GM19452 (cell line): ENCODE measurements at regions not wholly inside any gene's neighbourhood (a gene's known extent, or its start where the extent isn't known, plus 50 kb on each side); places are given as distances from the start of the nearest gene placed in this dataset.

Source experiments
- ATAC-seq: cut with Tn5 transposase; IDR thresholded peaks from one replicate; pipeline ENCODE4 v1.9.1; 2021; ENCODE audit not compliant: unreplicated experiment

DNA sequence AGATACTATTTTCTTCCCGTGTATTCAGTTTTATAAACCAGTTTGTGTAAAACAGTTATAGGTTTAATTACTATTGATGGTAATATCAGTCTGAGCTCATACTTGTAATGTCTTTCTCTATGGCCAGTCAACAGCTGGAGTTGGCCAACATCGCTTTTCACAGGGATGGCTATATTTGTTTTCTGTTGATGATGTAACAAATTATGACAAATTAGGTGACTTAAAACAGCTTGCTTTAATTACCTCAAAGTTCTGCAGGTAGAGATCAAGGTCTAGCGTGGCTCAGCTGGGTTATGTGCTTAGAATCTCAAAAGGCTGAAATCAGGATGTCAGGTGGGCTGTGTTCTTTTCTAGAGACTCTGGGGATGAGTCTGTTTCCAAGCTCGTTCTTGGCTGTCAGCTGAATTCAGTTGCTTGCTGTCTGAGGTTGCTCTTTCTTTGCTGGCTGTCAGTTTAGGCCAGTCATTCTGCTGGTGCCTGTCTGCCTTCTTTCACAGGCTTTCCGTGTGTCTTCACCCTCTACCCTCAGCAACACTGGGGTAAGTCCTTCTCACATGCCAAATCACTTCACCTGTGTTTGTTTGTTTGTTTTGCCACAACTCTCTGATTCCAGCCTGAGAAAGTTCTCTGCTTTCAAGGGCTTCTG, 370.2 kb upstream of the E2F7 start:
- no peak for ATAC-seq

DNA sequence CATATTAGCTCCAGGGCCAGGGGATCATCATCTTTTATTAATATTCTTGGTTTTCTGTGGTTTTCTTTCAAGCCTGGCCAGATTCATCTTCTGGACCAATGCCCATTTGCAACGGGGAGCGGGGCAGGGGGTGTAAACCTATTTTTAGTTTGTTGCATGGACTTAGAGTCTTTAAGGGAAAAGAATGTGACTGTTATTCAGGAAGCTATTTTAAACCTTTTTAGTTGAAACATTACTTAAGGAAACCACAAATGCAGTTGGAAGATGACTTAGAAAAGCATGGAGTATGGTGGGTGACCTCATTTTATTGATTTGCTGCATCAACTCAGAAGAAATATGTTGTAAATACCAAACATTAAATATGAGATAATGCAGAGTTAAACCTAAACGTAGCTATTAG, 368.4 kb upstream of the E2F7 start:
- no peak for ATAC-seq

DNA sequence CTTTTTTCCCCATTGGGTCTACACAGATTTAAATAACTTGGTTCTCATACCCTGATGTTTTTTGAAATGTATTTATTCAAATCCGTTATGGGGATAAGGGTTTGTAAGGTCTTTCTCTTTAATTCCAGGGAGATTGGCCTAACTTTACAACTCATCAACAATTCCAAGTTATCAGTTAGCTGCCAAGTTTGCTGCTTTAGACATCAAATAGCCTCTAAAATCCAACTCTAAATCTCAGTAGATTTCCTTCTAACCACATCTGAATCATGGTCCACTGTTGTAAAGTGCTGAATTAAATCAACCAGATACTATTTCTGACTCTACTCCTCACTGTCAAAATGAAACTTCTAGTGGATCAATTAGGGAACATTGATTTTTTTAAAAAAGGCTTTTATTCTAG, 364.1 kb upstream of the E2F7 start:
- no peak for ATAC-seq

DNA sequence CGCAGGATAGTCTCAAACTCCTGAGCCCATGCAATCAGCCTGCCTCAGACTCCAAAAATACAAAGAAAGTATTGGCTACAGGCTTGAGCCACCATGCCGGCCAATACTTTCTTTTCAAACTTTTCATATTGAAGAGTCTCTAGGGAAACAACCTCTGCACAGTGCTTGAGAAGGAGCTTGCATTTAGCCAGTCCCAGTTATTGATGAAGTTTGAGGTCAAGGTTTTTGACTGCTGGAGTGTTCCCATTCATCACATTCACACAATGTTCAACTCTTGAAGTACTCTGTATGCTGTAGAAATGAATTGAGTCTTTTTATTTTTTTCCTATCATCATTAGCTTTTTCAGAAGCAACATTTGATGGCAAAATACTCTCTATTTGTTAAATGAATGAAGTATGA, 355.8 kb upstream of the E2F7 start:
- no peak for ATAC-seq

DNA sequence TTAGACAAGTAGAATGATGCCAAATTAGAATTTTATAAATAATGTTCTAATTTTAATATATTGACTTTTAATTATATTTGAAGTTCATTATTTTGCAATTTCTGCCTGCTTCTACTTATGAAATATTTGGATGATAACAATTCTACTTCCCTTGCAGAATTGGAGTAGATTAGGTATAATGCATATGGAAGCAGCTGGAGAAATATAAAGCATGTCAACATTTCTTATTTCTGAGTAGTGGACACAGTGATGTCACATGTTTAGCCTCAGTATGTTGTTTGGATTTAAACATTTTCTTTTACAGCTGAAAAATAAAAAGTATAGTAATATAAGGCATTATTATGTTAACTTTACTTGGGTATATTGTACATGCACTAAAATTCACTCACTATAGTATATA, 344.2 kb upstream of the E2F7 start:
- no peak for ATAC-seq

DNA sequence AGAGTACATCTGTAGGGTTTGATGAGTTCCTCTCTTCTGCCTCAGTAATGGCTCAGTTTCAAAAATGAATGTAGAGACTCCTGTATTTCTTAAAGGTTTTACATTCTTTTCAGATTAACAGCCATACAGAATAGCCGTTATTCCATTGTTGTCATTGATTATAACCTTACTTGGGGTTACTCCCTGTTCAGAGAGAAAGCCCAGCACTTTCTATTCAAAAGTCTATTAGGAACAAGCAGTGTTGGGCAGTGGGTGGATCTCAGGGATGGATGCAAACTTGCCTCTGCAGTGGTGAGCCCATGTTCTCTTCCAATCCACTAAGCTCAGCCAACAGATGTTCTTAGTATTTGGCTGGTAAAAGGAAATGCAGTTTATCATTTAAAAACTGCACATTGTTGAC, 342.6 kb upstream of the E2F7 start:
- ATAC-seq = no peak

DNA sequence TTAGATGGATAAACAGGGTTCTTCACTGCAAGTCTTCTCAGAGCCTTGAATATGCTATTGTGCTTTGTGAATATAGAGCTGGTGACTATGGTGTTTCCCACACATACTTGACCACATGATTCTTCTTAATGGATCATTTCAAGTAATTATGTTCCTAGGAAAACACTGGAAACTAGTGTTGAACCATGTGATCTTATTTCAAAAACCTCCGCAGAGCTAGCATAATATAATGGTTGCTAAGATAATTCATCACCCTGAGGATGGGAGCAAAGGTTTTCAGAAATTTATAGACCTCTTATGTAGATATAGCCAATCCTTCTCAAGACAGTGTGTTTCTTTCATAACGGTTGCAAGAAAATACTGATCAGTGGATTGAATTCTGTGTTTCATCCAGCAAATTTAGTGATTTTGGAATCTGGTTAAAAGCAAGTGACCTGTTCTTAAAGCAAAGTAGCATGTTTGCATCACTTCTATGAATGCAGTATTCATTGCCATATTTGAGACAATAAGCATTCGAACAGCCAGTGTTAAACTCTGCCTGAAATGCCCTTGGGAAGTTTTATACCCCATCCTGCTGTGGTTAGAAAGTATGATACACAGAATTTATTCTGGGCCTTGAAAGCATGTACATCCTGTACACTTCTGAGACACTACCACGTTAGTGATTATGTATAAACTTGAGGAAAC, 341.0 kb upstream of the E2F7 start:
- no peak for ATAC-seq

DNA sequence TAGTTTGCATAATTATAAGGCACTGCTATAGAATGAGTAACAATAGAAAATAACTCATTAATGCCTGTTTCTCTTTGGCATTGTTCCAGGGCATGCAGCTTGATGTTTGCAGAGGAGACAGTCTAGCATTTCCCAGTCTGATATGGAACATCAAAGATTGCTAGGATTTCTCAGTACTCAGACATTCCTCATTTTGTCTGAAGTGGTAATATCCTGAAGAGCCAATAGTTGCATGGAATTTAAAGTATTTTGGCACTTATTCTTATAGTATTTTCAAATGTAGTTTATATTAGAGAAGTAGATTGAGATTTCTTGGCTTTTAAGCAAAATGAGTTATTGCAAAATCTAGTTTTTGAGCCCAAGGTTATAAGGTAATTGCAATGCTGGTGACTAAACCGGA, 337.3 kb upstream of the E2F7 start:
- ATAC-seq = no peak

DNA sequence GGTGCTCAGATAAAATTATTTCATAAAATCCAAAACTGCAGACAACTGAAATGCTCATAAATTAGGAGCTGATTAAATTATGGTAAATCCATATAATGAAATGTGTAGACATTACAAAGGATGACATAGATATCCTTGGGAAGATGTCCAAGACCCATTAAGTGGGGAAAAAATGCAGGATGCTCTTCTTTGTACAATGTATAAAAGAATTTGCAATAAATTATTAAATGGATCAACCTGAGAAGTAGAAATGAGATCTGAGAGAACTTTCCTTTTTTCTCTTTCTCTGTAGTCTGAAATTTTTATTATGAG, 336.4 kb upstream of the E2F7 start:
- ATAC-seq = no peak

DNA sequence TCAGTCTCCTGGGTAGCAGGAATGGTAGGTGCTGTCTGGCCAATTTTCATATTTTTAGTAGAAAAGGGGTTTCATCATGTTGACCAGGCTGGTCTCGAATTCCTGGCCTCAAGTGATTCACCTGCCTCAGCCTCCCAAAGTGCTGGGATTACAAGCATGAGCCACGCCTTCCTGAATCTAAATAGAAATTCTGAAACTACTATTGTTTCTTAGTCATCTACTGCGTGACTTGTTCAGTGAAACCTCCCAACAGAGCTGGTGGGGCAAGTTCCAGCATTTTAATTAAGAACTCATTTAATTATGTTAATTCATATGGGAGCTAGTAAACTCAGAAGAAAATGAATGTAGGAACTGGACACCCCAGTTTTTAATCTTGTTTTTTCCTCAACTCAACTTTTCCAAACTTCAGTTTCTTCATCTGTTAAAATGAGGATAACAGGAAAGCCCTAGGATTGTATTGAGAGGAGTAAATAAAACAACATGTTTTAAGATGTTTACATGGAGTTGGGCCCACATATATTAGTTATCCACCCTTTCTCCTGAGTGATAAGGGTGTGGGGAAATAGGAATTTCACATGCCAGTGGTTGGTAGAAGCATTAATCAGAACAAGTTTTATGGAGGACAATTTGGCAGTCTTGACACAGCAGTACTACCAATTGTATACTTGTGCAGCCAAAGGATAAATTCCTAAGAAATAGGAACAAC, 335.8 kb upstream of the E2F7 start:
- no peak for ATAC-seq

DNA sequence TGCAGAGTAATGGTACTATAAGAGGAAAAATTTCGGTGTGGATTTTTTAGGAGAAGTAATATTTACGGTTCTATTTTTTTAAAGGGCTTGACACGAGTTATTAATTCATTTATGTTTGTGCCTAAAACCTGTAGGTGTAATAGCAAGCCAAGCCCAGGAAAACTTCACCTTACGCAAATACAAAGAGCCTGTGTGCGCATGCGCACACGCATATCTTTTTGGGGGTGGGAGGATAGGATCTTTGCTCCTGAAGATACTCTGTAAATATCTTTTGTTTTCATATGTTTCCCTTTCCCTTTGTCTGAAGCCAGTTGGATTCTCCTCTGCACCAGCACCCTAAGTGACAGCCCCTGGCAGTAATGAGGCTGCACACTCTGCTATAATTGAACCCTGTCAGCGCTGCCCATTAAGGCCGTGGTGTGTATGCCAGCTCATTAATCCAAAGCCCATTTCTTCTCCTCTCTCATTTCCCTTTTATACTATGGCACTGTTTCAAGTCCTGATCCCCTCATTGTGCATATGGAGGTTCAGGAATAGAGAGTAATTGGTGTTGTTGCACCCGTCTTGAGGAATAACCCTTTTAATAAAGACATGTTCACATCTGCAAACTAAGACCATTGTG, 327.2 kb upstream of the E2F7 start:
- ATAC-seq = no peak

DNA sequence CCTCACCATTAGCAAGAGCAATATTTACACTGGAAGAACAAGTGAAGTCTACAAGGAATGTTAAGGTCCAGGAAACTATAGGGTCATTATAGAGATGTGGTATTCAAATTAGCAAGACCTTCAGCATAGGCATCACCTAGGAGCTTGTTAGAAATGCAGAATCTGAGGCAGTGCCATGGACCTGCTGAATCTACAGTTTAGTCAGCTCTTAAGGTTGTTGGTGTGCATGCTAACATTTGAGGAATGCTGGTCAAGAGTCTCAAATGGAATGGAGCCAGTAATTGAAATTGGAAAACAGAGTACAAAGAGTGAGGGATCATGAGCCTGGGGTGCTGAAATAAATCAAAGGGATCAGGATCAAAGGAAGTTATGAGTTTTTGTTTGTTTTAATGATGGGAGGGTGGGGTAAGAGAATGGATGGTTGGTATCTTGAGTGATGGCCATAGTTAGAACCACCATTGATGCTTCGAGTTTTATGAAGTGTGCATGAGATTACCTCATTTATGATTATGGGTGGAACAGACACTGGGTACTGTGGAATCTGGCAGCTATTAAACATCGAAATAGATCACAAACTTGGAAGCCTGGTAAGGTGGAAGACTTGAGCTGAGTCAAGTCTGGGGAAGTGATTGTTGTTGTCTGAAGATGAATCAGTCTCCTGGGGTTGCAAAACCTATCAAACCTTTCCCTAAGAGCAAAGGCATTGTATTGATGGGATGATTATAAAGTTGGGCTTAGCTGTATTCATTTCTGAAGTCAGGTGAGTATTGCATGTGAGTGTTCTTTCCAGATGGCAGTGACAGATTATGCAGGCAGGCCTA, 323.3 kb upstream of the E2F7 start:
- no peak for ATAC-seq

DNA sequence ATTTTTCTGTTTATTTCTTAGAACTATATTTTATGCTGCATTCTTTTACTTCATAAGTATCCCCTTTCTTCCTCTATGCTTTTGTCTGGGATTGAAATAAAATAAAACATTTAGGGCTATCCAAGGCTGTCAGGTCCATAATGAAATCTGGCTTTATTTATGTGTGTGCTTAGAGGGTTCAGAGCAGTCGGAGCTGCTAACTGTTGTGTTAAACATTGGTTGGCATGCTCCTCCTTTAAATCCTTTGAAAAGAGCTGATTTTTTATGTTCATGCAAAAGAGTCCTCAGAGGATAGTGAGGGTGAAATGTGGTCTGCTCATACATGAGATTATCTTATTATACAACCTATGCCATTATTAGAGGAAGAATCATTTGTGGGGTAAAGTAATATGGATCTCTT, 322.3 kb upstream of the E2F7 start:
- no peak for ATAC-seq

DNA sequence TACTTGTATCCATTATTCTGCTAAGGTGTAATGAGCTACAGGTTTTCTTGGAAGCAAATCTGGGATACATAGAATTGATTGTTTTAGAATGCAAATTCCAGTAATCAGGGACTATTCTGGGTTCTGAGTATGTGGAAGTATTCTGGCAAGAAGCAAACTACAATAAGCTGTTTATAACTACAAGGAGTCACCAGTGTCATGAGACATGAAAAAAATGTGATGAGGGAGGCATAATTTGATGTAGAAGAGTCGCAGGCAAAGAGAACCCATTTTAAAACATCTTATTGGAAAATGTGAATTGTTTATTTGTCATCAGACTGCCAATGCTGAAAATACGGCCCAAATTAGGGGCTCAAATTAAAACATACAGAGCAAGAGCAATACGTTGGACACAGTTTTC, 321.8 kb upstream of the E2F7 start:
- no peak for ATAC-seq

DNA sequence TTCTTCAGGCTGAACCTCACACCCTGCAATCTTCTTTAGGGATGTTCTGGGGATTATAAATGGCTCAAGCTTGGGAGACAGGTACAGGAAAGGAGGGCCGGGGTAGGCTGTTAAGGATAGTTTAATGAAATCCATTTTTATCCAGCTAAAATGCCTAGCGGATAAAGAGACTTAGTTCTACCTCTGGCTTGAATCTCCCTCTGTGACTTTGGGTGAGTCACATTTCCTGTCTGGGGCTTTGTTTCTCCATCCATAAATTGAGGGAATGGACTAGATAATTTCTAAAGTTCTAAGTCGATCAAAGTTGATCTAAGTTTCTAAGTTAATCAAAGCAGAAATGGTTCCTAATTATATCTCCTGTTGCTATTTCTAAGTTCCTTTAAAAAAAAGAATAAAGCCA, 319.6 kb upstream of the E2F7 start:
- no peak for ATAC-seq

DNA sequence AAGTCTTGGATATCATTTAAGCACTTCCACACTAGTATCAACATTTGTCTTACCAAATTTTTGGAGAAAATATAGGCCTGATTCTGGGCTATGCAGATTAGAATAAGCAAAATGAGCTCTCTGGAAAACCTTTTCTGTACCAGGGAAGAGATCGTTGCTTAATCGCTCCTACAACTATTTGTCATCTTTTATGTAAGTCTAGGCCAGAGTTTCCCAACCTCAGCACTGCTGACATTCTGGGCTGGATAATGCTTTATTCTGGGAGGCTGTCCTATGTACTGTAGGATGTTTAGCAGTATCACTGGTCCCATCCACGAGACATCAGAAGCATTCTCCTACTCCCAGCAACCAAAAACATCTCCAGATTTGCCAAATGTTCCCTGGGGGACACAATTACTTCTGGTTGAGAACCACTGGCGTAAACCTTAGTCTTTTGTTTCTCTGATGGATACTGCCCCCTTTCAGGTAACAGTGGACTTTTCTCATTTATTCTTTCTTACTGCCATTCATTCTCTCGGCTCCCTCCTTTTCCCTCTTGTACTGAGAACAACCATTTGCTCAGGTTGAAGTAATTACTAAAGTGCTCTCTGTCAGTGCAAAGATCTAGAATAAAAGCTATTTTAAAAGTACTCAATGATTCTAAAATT, 316.9 kb upstream of the E2F7 start:
- ATAC-seq = no peak

DNA sequence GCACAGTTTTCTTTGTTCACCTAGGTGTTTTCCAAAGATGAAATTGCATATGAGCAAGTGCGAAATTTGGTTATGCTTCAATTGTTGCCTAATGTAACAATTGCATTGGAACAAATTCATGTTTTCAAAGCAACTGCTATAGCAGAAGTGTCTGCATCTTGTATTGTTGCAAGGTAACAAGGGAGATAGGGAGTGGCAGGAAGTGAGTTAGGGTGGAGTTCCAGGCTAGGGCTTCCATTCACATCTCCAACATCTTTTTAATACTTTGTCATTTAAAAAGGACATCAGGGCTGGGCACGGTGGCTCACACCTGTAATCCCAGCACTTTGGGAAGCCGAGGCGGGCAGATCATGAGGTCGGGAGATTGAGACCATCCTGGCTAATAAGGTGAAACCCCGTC, 312.3 kb upstream of the E2F7 start:
- ATAC-seq = no peak

DNA sequence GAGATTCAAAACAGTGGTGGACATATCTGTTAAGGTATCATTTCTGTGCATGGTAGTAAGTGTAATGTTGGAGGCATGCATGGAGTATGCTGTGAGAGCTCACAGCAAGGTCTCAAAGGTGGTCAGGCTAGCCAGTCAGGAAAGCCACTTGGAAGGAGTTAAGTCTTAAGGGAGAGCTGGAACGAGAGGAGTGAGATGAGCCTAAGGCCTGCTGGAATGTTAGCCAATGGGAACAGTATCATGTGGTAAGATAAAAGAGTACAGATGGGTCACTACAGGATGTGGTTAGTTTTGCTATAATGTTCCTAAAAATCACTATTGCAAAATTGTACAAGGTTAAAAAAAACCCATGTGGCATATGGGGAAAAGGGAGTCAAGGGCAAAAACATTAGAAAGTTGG, 311.7 kb upstream of the E2F7 start:
- ATAC-seq = no peak

DNA sequence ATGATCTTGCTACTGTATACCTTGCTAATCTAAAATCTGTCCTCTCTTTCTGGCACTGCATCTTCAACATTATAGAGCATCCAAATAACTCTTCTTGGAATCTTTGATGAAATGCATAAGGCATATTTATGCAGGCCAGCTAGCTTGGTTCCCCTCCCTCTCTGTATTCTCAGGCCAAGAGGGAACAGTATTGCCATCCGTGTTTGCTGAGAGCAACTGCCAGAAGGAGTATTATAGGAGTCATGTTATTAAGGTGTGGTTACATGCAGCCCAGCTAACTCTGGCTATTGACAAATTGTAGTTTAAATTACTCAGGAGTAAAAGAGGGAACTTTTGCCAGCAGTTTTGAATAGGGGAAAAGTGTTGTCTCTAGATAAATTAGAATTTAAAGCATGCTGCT, 309.3 kb upstream of the E2F7 start:
- ATAC-seq = no peak

DNA sequence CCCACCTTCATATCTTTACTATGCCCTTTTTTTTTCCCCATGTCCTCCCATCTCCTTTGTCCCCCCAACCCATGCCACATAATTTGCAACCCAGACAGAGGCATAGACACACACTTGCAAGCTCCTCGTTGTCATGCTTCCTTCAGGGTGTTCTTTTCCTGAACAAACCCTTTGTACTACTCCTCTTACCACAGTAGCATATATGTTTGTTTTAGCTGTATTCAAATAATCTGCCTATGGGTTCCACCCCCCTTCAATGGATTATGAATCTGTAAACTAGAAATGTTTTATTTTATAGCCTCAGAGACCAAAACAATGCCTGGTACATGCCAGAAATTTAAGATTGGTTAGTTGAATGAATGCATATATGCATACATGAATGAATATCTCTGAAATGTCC, 307.1 kb upstream of the E2F7 start:
- ATAC-seq = no peak

DNA sequence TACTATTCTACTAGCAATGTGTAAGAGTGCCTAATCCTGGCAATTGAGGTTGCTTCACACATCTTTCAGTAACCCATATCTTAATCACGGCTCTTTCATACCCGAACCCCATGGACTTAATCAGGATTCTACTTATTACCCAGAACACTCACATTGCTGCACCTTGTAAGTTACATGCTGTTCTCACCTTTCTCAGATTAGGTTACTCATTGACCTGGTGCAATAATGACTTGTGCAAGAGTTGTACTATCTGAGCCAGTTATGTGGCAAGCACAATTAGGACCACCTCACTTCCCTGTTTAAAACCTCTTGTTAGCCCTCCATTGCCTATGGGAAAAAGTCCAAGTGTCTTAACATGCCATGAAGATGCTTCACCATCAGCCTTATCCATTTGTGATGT, 306.7 kb upstream of the E2F7 start:
- no peak for ATAC-seq
